DND-41 (cell line): ENCODE measurements at regions not wholly inside any gene's neighbourhood (a gene's known extent, or its start where the extent isn't known, plus 50 kb on each side); places are given as distances from the start of the nearest gene placed in this dataset.

ENCODE experiments used
- ATAC-seq: fragments of 200-7000 bp; cut with Tn5 transposase; 3 replicates; pipeline ENCODE4 v1.9.1; 2021; ENCODE audit warnings: low read depth; ENCODE audit not compliant: insufficient read depth
- DNase-seq: peaks from one replicate; pipeline ENCODE4 v3.0.0-alpha.2; 2020
- H2AFZ ChIP-seq: 2 replicates; pipeline ENCODE4 v1.6.0; 2012; ENCODE audit warnings: low read depth, low read length
- H3K27ac ChIP-seq: 2 replicates; pipeline ENCODE4 v1.5.1; 2012; ENCODE audit warnings: low read length, inconsistent platforms
- H3K27me3 ChIP-seq: fragments of 200-600 bp; sonication (generic); 2 replicates; pipeline ENCODE4 v1.6.0; 2012; ENCODE audit warnings: low read length, mild to moderate bottlenecking, inconsistent platforms; ENCODE audit not compliant: insufficient read depth, poor library complexity
- H3K36me3 ChIP-seq: 2 replicates; pipeline ENCODE4 v1.5.1; 2012; ENCODE audit warnings: low read length, inconsistent platforms; ENCODE audit not compliant: insufficient read depth
- H3K4me1 ChIP-seq: 2 replicates; pipeline ENCODE4 v1.5.1; 2012; ENCODE audit warnings: mild to moderate bottlenecking, low read length; ENCODE audit not compliant: insufficient read depth
- H3K4me2 ChIP-seq: 2 replicates; pipeline ENCODE4 v1.6.0; 2012; ENCODE audit warnings: mild to moderate bottlenecking, moderate library complexity, low read length, inconsistent platforms; ENCODE audit not compliant: insufficient read depth
- H3K4me3 ChIP-seq, 2 experiments: fragments of 200-600 bp in 1 of 2; shearing (Covaris generic) in 1 of 2; 2 replicates each; pipeline ENCODE4 v1.5.1; 2012 to 2016; ENCODE audit warnings: inconsistent platforms in 2 of 2, low read length in 2 of 2, mild to moderate bottlenecking in 2 of 2, low read depth in 1 of 2, moderate library complexity in 1 of 2
- H3K79me2 ChIP-seq: 2 replicates; pipeline ENCODE4 v1.6.0; 2012; ENCODE audit warnings: low read length, inconsistent platforms; ENCODE audit not compliant: insufficient read depth
- H3K9ac ChIP-seq: 2 replicates; pipeline ENCODE4 v1.6.0; 2012; ENCODE audit warnings: low read depth, mild to moderate bottlenecking, inconsistent platforms, low read length, moderate library complexity
- H3K9me3 ChIP-seq: 2 replicates; pipeline ENCODE4 v1.5.1; 2012; ENCODE audit warnings: low read length, moderate library complexity, mild to moderate bottlenecking, inconsistent platforms; ENCODE audit not compliant: insufficient read depth, severe bottlenecking
- H4K20me1 ChIP-seq: 2 replicates; pipeline ENCODE4 v1.6.0; 2012; ENCODE audit warnings: low read length; ENCODE audit not compliant: insufficient read depth
- CTCF ChIP-seq: IDR thresholded peaks from 2 replicates; pipeline ENCODE4 v1.5.1; 2012; ENCODE audit warnings: borderline replicate concordance, low read length, moderate library complexity, mild to moderate bottlenecking; ENCODE audit not compliant: poor library complexity, severe bottlenecking; ENCODE audit errors: extremely low read depth
- EZH2 ChIP-seq: IDR thresholded peaks from 3 replicates; pipeline ENCODE4 v1.6.1; 2012; ENCODE audit warnings: borderline replicate concordance, low read depth, mild to moderate bottlenecking, moderate library complexity, low read length, inconsistent platforms; ENCODE audit not compliant: severe bottlenecking

- DNase-seq: no peak
- Histone ChIP-seq H3K4me1 (no peaks in the 10 kb centered on the region), H3K27ac (no peak overlapping the region), H3K9ac (no peak overlapping the region), H3K36me3 (no peaks in the 10 kb centered on the region), H4K20me1 (no peaks in the 10 kb centered on the region), H2AFZ (no peak overlapping the region), H3K4me3 (no peak overlapping the region), H3K79me2 (no peaks in the 10 kb centered on the region), H3K27me3 (peaks cover 2% of the 10 kb centered on the region), H3K4me2 (no peak overlapping the region), H3K9me3 (no peaks in the 10 kb centered on the region)
- TF ChIP-seq EZH2: no peak
- TF ChIP-seq CTCF: no peak
- no peak for ATAC-seq
These were observed 71.2 kb downstream of the ING1 start for GRCh38 chr13:110784704-110785103.

- H3K27ac ChIP-seq: no peak overlapping the region
- H3K4me2 ChIP-seq: no peak overlapping the region
- no peaks in the 10 kb centered on the region for H3K4me1 ChIP-seq
- no peaks in the 10 kb centered on the region for H3K79me2 ChIP-seq
- no peak for ATAC-seq
- peaks cover 2% of the 10 kb centered on the region for H3K27me3 ChIP-seq
- H3K4me3 ChIP-seq: no peak overlapping the region
- TF ChIP-seq EZH2: no peak
- no peak for TF ChIP-seq CTCF
- H3K36me3 ChIP-seq: no peaks in the 10 kb centered on the region
- no peak for DNase-seq
- H2AFZ ChIP-seq: no peak overlapping the region
- no peak overlapping the region for H3K9ac ChIP-seq
- H4K20me1 ChIP-seq: no peaks in the 10 kb centered on the region
- peaks cover 22% of the 10 kb centered on the region for H3K9me3 ChIP-seq
These were observed 75.3 kb downstream of the ING1 start for GRCh38 chr13:110788778-110789177.

- Histone ChIP-seq H3K27ac (no peak overlapping the region), H3K27me3 (peaks cover 1% of the 10 kb centered on the region), H3K4me2 (no peak overlapping the region), H3K9ac (no peak overlapping the region), H4K20me1 (no peaks in the 10 kb centered on the region), H3K79me2 (no peaks in the 10 kb centered on the region), H3K4me3 (no peak overlapping the region), H3K36me3 (no peaks in the 10 kb centered on the region), H3K9me3 (peaks cover 32% of the 10 kb centered on the region), H3K4me1 (no peaks in the 10 kb centered on the region), H2AFZ (no peak overlapping the region)
- ATAC-seq (no peak), DNase-seq (no peak)
- TF ChIP-seq CTCF (no peak), EZH2 (no peak)
These were observed 76.4 kb downstream of the ING1 start for GRCh38 chr13:110789871-110790270.

- no peak overlapping the region for H3K9ac ChIP-seq
- no peak overlapping the region for H3K4me3 ChIP-seq
- ATAC-seq: no peak
These were observed 76.9 kb downstream of the ING1 start for GRCh38 chr13:110790371-110790770.

More at GRCh38 chr13:110790371-110790770, 76.9 kb downstream of the ING1 start:
- Histone ChIP-seq H3K4me1 (no peaks in the 10 kb centered on the region), H2AFZ (no peak overlapping the region), H3K27me3 (no peaks in the 10 kb centered on the region), H3K9me3 (peaks cover 32% of the 10 kb centered on the region), H4K20me1 (no peaks in the 10 kb centered on the region), H3K27ac (no peak overlapping the region), H3K36me3 (no peaks in the 10 kb centered on the region), H3K4me2 (no peak overlapping the region), H3K79me2 (no peaks in the 10 kb centered on the region)
- TF ChIP-seq CTCF (no peak), EZH2 (no peak)
- DNase-seq: no peak
